Astrocyte of the spinal cord (primary cell): ENCODE measurements at regions not wholly inside any gene's neighbourhood (a gene's known extent, or its start where the extent isn't known, plus 50 kb on each side); places are given as distances from the start of the nearest gene placed in this dataset.

Experiments used
- DNase-seq: peaks from one replicate; pipeline ENCODE4 v3.0.0; 2011; ENCODE audit warnings: low read depth, low spot score
- H3K4me3 ChIP-seq: 2 replicates; pipeline ENCODE4 v1.5.1; 2011; ENCODE audit warnings: low read depth, mild to moderate bottlenecking, low read length, moderate library complexity
- in situ Hi-C: cut with HindIII; loops from 2 replicates; pipeline ENCODE4 v1.10.0; 2017; ENCODE audit warnings: low sequenced_read_pairs
- TF ChIP-seq, protein P1 (sequence below): IDR thresholded peaks from 2 replicates; pipeline ENCODE4 v1.5.1; 2012; ENCODE audit warnings: low read depth, mild to moderate bottlenecking, low read length, inconsistent platforms

DNA sequence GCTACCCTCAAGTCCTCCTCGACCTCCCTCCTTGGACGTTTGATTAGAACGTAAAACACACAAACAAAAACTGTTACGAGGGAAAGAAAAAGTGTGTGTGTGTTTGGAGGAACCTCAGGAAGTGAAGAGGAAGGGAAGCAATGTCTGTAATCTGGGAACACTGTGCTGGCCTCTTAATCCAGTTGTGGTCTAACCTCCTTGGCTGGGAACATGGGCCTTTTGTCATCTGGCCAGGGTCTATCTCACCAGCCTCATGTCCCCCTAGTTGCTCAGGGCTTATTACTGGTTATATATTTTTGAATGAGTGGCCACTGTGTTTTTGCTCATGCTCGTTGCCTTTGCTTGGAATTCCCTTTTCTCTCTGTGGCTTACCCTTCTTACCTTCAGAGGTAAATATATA is 89.0 kb upstream of the RASGRF1 start:
- no peak overlapping the region for H3K4me3 ChIP-seq
- in situ Hi-C loops = no loop called here
- no peak for DNase-seq
- TF ChIP-seq, protein P1, sequence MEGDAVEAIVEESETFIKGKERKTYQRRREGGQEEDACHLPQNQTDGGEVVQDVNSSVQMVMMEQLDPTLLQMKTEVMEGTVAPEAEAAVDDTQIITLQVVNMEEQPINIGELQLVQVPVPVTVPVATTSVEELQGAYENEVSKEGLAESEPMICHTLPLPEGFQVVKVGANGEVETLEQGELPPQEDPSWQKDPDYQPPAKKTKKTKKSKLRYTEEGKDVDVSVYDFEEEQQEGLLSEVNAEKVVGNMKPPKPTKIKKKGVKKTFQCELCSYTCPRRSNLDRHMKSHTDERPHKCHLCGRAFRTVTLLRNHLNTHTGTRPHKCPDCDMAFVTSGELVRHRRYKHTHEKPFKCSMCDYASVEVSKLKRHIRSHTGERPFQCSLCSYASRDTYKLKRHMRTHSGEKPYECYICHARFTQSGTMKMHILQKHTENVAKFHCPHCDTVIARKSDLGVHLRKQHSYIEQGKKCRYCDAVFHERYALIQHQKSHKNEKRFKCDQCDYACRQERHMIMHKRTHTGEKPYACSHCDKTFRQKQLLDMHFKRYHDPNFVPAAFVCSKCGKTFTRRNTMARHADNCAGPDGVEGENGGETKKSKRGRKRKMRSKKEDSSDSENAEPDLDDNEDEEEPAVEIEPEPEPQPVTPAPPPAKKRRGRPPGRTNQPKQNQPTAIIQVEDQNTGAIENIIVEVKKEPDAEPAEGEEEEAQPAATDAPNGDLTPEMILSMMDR = no peak

DNA sequence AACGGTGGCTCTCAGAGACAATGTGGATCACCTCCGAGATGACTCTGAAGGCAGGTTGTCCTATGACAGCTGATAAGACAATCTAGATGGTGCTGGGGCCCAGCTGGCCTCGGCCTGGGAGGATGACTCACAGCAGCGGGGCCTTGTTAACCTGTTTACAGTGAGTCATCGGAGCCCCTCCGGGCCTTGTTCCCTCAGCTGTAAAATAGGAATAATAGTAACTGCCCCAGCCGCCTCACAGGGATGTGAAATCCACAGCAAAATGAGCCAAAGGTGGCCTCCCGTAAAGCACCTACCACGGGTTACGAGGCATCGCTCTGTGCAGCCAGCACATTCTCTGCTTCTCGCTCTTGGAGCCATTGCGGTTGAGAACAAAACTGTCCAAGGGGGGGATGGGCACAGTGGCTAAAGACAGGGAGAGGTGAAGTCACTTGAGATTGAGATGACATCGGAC is 88.6 kb upstream of the RASGRF1 start:
- in situ Hi-C loops = no loop called here
- peak; percentile 19 for DNase-seq
- no peak overlapping the region for H3K4me3 ChIP-seq
- TF ChIP-seq, protein P1 = no peak

DNA sequence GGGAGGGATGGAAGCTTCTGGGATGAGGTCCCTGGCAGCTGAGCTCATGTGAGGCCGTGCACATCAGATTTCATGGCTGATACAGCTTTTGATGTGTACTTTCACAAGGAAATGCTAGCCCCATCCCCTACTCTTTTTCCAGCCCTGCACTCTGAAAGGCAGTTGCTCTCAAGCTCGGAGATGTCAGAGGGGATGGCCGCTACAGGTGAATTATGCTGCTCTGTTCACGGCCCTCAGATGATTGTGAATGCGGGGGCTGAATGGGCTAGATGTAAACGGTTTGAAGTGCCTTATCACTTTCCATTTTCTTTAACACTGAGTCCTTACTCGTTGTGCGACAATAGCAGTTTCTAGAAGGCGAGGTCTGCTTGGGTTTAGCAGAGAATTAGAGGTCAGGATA is 88.0 kb upstream of the RASGRF1 start:
- H3K4me3 ChIP-seq = no peak overlapping the region
- in situ Hi-C loops = no loop called here
- DNase-seq = no peak
- TF ChIP-seq, protein P1 = no peak

DNA sequence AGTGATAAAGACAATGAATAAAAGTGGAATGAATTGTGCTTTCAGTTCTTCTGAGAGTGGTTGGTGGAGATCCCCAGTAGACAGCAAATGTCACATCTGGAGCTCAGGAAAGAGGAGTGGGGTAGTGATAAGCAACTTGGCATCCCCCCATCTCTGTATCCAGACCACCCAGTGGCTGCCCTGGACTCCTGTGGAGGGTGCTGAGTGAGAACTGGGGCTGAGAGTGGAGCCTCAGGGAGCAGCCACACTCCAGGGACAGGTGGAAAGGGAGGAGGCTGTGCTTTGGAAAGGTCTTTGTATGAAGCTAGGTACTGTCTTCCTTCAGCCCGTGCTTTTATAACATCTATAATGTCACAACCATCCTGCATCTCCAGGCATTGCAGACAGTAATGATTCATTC is 85.6 kb upstream of the RASGRF1 start:
- DNase-seq = no peak
- H3K4me3 ChIP-seq = no peak overlapping the region
- TF ChIP-seq, protein P1 = no peak
- in situ Hi-C loops = no loop called here

DNA sequence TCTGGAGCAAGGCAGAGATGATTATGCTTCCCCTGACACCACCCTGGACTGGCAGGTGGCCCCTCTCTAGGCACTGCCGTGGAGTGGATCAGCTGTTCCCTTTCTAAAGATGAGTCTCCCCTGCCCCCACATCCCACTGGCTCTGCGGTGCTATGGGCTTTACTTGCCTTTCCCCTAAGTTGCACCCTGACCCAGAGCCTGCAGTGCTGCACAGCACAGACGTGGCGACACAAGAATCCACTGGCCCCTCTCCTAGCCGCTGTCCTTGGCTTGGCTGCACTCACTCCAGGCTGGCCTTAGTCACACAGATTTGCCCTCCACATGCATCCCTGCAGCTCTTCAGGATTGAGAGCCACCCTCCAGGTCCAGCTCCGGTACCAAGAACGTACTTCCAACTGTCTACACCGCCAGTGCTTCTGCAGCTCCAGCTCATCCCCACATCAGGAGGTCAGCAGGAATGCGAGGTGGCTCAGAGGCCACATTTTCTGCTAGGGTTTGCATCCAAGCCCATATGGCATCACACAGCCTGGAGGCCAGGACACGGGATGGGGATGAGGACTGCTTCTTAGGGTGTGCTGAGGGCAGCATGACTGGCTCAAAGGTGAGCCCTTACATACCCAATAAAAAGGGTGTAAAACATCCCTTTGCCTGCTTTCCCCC is 82.4 kb upstream of the RASGRF1 start:
- no peak for DNase-seq
- H3K4me3 ChIP-seq = no peak overlapping the region
- TF ChIP-seq, protein P1 = no peak
- in situ Hi-C loops = no loop called here

DNA sequence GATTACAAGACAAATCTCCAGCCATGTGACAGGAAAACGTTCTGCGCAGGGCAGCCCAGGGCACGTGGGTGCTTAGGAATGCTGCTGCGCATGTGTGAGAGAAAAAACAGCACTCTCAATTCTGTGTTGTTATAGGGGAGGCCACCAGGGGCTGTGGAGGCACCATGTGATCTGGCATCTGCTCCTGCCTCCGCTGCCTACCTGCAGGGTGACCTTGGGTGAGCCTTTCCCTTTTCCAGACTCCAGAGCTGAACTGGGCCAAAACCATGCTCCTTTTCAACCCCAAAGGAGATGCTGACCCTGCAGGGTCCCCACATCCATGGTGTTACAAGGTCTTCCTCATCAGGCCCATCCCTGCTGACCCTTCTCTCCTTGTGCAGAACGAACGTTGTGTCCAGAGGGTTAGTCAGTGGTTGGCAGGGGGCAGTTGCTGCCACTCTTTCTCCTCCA is 81.5 kb upstream of the RASGRF1 start:
- H3K4me3 ChIP-seq = no peak overlapping the region
- DNase-seq = no peak
- in situ Hi-C loops = no loop called here
- TF ChIP-seq, protein P1 = no peak
